ENCODE measurements at regions not wholly inside any gene's neighbourhood (a gene's known extent, or its start where the extent isn't known, plus 50 kb on each side); places are given as distances from the start of the nearest gene placed in this dataset.

DNA sequence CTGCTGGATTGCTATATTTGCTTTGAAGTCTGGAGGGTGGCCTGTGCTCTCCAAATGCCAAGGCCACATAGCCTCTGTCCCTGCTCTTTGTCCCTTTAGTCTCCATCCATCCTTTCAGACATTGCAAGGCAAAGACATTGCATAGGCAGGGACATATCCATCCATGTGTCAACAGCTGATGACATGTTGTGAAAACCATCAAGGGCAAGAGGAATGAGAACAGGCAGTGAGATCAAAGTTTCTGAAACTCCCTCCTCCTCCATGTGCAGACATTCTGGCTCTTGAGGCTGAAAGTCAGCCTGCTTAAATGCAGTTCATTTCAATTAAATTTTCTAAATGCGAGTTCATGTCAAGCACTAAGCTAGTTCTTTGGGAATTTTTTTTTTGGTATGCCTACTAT is 135.2 kb upstream of the CTNNB1 start:
- TF ChIP-seq, protein P1, sequence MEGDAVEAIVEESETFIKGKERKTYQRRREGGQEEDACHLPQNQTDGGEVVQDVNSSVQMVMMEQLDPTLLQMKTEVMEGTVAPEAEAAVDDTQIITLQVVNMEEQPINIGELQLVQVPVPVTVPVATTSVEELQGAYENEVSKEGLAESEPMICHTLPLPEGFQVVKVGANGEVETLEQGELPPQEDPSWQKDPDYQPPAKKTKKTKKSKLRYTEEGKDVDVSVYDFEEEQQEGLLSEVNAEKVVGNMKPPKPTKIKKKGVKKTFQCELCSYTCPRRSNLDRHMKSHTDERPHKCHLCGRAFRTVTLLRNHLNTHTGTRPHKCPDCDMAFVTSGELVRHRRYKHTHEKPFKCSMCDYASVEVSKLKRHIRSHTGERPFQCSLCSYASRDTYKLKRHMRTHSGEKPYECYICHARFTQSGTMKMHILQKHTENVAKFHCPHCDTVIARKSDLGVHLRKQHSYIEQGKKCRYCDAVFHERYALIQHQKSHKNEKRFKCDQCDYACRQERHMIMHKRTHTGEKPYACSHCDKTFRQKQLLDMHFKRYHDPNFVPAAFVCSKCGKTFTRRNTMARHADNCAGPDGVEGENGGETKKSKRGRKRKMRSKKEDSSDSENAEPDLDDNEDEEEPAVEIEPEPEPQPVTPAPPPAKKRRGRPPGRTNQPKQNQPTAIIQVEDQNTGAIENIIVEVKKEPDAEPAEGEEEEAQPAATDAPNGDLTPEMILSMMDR (conservative IDR thresholded peaks at IDR 0.05) = no peak
- Mint-ChIP-seq H3K4me3 (no peak overlapping the region), H3K36me3 (ENCODE audit: low read depth) (no peaks in the 10 kb centered on the region), H3K9me3 (no peaks in the 10 kb centered on the region), H3K27ac (ENCODE audit: unreplicated experiment) (no peak overlapping the region), H3K27me3 (ENCODE audit: low read depth) (no peaks in the 10 kb centered on the region), H3K4me1 (peaks cover 10% of the 10 kb centered on the region)
- DNase-seq (ENCODE audit: low read depth, low spot score) = no peak

DNA sequence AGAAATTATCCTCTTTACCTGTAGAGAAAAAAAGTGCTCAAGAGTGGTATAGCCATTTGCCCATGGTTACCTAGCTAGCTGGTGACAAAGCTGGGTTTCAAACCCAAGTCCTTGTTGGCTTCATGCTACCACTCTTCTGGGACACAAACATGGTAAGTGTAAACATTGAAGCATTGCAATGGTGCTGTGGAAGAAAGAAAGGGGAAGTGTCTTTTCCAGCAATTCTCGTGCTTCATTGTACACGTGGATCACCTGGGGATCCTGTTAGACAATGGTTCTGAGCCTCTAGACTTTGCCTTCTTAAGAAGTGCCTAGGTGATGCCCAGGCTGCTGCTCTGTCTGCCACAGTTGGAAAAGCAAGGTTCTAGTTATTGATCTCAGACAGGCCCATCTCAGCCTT is 134.8 kb upstream of the CTNNB1 start:
- no peak overlapping the region for H3K27ac Mint-ChIP-seq (ENCODE audit: unreplicated experiment)
- peaks cover 10% of the 10 kb centered on the region for H3K4me1 Mint-ChIP-seq

DNA sequence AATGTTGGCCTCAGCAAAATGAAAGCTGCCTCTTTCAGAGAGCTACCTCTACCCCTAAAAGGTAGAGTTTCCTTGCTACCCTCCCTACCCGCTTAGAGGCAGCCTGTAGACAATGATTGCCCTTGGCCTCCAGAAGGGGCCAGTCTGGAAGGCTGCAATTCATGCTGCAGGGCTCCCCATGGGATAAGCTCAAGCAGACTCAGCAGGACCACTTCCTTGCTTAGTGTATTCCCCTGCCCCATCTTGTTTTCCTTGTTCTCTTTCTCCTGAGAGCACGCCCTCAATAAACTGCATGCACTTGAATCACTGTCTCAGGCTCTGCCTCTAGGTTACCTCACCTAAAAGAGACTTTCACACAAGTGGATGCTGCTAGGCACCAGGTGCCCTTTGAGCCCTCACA is 134.0 kb upstream of the CTNNB1 start:
- Mint-ChIP-seq H3K36me3 (ENCODE audit: low read depth) (no peaks in the 10 kb centered on the region), H3K4me1 (peaks cover 10% of the 10 kb centered on the region), H3K4me3 (no peak overlapping the region), H3K27me3 (ENCODE audit: low read depth) (no peaks in the 10 kb centered on the region), H3K27ac (ENCODE audit: unreplicated experiment) (no peak overlapping the region), H3K9me3 (no peaks in the 10 kb centered on the region)
- no peak for DNase-seq (ENCODE audit: low read depth, low spot score)
- TF ChIP-seq, protein P1 (conservative IDR thresholded peaks at IDR 0.05) = no peak

More for the DNA sequence above, 134.8 kb upstream of the CTNNB1 start:
- no peak for DNase-seq (ENCODE audit: low read depth, low spot score)
- no peaks in the 10 kb centered on the region for H3K9me3 Mint-ChIP-seq
- no peaks in the 10 kb centered on the region for H3K36me3 Mint-ChIP-seq (ENCODE audit: low read depth)
- H3K4me3 Mint-ChIP-seq = no peak overlapping the region
- no peaks in the 10 kb centered on the region for H3K27me3 Mint-ChIP-seq (ENCODE audit: low read depth)
- TF ChIP-seq, protein P1 (conservative IDR thresholded peaks at IDR 0.05) = no peak

DNA sequence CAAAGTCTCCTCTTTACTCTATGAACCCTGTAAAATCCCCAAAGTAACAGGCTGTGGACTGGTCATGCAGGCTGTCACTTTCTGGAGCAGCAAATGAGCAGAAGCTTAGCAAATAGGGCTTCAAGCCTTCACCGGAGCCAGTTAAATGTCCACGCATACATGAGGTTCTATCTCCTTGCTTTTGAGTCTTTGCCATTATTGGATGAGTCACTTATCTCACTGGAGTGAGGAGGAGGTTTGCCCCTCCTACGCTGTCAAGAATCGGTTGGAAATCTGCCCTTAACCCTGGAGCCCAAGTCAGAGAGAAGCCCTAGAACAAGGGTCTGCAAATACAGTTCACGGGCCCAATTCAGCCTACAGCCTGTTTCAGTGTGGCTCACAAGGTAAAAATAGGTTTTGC is 126.1 kb upstream of the CTNNB1 start:
- Mint-ChIP-seq H3K9me3 (no peaks in the 10 kb centered on the region), H3K4me3 (no peak overlapping the region), H3K27me3 (ENCODE audit: low read depth) (no peaks in the 10 kb centered on the region), H3K4me1 (peaks cover 20% of the 10 kb centered on the region), H3K36me3 (ENCODE audit: low read depth) (no peaks in the 10 kb centered on the region), H3K27ac (ENCODE audit: unreplicated experiment) (no peak overlapping the region)
- TF ChIP-seq, protein P1 (conservative IDR thresholded peaks at IDR 0.05) = no peak
- DNase-seq (ENCODE audit: low read depth, low spot score) = no peak

DNA sequence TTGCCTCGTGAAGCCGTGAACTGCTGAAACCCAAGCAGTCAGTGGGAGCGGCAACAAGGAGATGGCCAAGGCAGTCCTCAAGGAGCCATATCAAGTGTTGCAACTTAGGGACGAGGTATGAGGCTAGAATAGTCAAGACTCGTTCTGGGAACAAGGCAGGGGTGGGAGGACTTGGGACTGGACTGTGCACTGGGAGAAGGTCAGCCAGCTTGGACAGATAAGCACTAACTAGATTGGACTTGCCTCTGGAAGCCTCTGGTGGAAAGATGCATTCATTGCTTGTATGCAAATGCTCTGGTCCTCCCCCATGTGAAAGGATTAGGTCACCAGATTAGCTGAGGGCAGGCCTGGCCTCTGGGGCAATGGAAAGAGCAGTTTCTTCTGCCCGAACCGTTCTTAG is 123.3 kb upstream of the CTNNB1 start:
- Mint-ChIP-seq H3K36me3 (ENCODE audit: low read depth) (no peaks in the 10 kb centered on the region), H3K4me3 (no peak overlapping the region), H3K9me3 (no peaks in the 10 kb centered on the region), H3K4me1 (peaks cover 12% of the 10 kb centered on the region), H3K27ac (ENCODE audit: unreplicated experiment) (peak overlapping the region; percentile 77), H3K27me3 (ENCODE audit: low read depth) (no peaks in the 10 kb centered on the region)
- no peak for DNase-seq (ENCODE audit: low read depth, low spot score)
- TF ChIP-seq, protein P1 (conservative IDR thresholded peaks at IDR 0.05) = no peak

DNA sequence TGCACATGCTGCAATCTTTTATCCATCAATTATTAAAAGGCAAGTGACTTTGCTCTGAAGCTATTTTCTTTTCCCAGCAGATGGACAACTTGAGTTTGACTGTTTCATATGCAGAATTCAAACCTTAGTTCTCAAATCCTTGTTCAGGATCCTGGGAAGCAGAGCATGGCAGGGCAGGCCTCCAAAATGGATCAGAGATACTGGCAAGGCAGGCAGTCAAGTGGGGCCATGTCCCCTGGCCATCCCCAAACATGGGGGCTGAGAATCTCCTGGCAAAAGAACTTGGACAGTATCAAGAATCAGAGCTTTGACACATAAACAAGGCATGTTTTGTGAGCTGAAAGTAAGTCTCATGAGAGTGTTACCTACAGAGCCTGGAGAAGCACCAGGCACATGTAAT is 122.9 kb upstream of the CTNNB1 start:
- TF ChIP-seq, protein P1 (conservative IDR thresholded peaks at IDR 0.05) = no peak
- Mint-ChIP-seq H3K36me3 (ENCODE audit: low read depth) (no peaks in the 10 kb centered on the region), H3K4me1 (peaks cover 12% of the 10 kb centered on the region), H3K27me3 (ENCODE audit: low read depth) (no peaks in the 10 kb centered on the region), H3K4me3 (no peak overlapping the region), H3K9me3 (no peaks in the 10 kb centered on the region), H3K27ac (ENCODE audit: unreplicated experiment) (peak overlapping the region; percentile 77)
- DNase-seq (ENCODE audit: low read depth, low spot score) = no peak

Data from neural crest cell (in vitro differentiated cells).